ENCODE measurements at regions not wholly inside any gene's neighbourhood (a gene's known extent, or its start where the extent isn't known, plus 50 kb on each side); places are given as distances from the start of the nearest gene placed in this dataset.

DNA sequence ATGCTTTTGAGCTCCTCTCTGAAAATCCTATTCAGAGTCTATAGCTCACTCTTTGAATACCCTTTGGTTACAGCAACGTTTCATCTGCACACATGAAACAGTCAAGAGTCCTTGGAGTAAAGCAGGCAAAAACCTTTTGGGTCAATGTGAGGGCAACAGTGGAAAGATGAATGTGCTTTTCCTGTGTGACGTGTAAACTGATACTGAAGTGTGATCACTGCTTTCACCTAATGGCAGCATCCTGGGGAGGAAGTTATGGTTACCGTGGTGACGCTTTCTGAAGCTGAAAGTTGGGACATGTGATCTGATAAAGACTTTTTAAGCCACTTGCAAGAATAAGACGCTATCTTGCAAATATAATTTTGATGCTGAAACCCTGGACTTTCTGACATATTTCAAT is 160.0 kb downstream of the SEC16B start:
- H3K4me3 ChIP-seq (ENCODE audit: low read depth, low read length) = no peak overlapping the region
- no peak for DNase-seq (ENCODE audit: low read depth)
- TF ChIP-seq, protein P1, sequence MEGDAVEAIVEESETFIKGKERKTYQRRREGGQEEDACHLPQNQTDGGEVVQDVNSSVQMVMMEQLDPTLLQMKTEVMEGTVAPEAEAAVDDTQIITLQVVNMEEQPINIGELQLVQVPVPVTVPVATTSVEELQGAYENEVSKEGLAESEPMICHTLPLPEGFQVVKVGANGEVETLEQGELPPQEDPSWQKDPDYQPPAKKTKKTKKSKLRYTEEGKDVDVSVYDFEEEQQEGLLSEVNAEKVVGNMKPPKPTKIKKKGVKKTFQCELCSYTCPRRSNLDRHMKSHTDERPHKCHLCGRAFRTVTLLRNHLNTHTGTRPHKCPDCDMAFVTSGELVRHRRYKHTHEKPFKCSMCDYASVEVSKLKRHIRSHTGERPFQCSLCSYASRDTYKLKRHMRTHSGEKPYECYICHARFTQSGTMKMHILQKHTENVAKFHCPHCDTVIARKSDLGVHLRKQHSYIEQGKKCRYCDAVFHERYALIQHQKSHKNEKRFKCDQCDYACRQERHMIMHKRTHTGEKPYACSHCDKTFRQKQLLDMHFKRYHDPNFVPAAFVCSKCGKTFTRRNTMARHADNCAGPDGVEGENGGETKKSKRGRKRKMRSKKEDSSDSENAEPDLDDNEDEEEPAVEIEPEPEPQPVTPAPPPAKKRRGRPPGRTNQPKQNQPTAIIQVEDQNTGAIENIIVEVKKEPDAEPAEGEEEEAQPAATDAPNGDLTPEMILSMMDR (IDR thresholded peaks at IDR 0.05; ENCODE audit: insufficient read depth, low read length) = no peak

DNA sequence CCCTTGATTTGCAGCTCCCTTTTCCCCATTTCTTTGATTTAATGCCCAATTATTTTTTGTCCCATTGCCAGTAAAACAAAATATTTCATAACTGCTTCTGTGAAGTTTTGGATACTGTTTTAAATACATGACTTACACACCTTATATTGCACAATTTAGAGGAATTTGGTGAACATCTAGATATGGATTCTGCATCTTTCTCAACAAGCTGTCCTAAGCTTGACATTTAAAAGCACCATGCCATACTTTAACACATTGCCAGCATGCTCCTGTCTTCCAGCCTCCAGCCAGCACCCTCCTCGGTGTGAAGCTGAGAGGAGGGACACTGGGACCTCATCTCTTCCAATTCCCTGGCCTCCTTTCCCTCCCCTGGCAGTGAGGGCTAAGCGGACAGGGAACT is 167.6 kb downstream of the SEC16B start:
- H3K4me3 ChIP-seq (ENCODE audit: low read depth, low read length) = no peak overlapping the region
- DNase-seq (ENCODE audit: low read depth) = no peak
- TF ChIP-seq, protein P1 (IDR thresholded peaks at IDR 0.05; ENCODE audit: insufficient read depth, low read length) = no peak

DNA sequence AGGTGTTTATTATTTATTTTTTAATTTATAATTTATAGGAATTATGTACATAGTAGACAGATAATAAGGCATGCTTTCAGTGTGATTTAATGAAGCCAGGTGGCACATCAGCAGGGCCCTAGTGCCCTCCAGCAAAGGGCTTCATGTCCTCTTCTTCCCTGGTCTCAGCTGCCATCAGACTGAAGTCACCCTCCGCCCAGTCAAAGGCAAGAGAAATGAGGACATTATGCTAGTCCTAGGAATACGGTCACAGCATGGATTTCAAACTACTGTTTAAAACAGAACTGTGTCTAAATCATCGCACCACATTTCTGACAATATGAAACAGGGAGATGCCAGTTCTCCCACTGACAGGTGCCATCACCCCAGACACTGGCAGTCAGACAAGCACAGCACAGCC is 168.1 kb downstream of the SEC16B start:
- no peak overlapping the region for H3K4me3 ChIP-seq (ENCODE audit: low read depth, low read length)
- DNase-seq (ENCODE audit: low read depth) = no peak
- TF ChIP-seq, protein P1 (IDR thresholded peaks at IDR 0.05; ENCODE audit: insufficient read depth, low read length) = no peak

DNA sequence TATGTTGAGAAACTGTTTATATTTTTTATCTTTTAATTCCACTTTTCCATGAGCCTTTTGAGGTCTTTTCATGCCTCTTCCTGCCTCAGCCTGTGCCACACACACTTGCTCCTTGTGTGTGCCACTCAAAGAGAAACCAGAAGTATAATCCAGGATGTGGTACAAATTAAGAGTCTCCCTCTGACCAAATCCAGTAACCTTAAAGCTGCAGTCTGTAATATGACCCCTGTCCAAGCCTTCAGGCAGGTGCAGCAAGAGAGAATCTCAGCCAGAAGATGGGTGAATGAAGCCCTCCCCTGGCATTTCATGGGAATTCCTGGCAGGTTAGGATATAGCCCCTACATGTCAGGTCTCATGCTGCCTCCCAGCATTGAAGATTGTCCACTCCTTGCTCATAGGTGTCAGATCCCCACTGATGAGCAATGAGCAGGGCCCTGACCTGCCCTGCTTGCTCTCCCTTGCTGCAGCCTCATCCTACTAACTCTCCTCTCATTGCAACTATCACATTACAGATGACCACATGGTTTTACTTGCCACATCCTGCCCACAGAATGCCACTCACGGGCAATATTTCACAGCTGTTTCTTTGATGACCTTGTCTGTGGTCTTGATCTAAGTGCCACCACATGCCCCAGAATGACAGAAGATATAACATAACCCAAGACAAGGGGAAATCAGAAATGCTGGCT is 169.3 kb downstream of the SEC16B start:
- TF ChIP-seq, protein P1 (IDR thresholded peaks at IDR 0.05; ENCODE audit: insufficient read depth, low read length) = no peak
- H3K4me3 ChIP-seq (ENCODE audit: low read depth, low read length) = no peak overlapping the region
- DNase-seq (ENCODE audit: low read depth) = no peak

DNA sequence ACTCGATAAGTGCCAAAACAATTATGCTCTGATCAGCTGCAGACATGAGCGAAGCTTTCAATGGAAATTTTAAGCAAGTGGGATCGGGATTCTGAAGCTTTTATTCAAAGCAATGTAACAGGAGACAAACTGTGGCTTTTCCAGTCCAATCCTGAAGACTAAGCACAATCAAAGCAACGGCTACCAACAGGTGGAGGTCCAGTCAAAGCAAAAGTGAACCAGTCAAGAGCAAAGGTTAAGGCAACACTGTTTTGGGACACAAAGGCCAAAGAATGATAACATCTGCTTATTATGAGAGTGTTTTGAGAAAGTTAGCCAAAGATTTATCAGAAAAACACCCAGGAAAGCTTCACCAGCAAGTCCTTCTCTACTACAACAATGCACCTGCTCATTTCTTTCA is 170.1 kb downstream of the SEC16B start:
- H3K4me3 ChIP-seq (ENCODE audit: low read depth, low read length) = no peak overlapping the region
- no peak for DNase-seq (ENCODE audit: low read depth)
- TF ChIP-seq, protein P1 (IDR thresholded peaks at IDR 0.05; ENCODE audit: insufficient read depth, low read length) = no peak

DNA sequence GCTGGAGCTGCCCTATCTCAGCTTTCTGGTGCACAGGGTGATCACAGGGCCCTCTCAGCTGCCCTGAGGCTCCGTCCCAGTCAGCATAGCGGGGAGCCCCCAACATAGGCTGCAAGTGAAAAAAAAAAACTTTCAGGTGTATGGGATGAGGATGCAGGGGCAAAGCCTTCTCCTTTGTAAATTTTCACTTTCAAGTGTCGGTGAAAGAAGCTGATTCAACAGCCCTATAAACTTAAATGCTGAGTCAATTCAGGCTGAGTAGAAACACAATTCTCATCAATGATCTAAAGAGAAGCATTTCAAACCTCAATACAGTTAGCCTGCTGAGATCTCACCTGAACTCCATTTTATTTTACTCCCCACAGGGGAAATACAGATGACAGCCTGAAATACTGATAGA is 171.2 kb downstream of the SEC16B start:
- TF ChIP-seq, protein P1 (IDR thresholded peaks at IDR 0.05; ENCODE audit: insufficient read depth, low read length) = no peak
- H3K4me3 ChIP-seq (ENCODE audit: low read depth, low read length) = no peak overlapping the region
- DNase-seq (ENCODE audit: low read depth) = no peak

DNA sequence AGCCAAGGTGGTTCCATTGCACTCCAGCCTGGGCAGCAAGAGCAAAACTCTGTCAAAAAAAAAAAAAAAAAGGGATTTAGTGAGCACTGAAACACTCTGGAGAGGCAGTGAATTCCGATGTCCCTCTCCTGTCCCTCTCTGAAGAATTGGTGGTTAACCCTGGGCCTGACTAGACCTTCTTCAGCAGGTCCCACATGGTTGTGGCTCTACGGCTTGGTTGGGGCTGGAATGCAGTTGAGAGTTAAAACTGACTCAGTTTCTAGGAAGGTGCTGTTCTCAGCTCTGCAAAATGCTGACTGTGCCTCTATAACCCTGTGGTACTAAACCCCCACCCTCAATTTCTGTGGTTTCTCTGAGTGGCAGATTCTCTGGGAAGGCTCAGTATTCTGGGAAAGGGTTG is 173.3 kb downstream of the SEC16B start:
- TF ChIP-seq, protein P1 (IDR thresholded peaks at IDR 0.05; ENCODE audit: insufficient read depth, low read length) = no peak
- no peak for DNase-seq (ENCODE audit: low read depth)
- no peak overlapping the region for H3K4me3 ChIP-seq (ENCODE audit: low read depth, low read length)

Data from fibroblast of the aortic adventitia (primary cell).